IMR-90 (cell line): ENCODE measurements at regions not wholly inside any gene's neighbourhood (a gene's known extent, or its start where the extent isn't known, plus 50 kb on each side); places are given as distances from the start of the nearest gene placed in this dataset.

Experiments
- ATAC-seq: fragments of 200-7000 bp; cut with Tn5 transposase; 2 replicates; pipeline ENCODE4 v1.9.1; 2020; ENCODE audit warnings: low read depth, mild to moderate bottlenecking, moderate library complexity
- BruUV-seq: library from RNA; stranded (reverse); fragments of 400-500 nt; replicated peaks from 2 replicates; lab custom pipeline; 2021; lab: Mats Ljungman, UMichigan
- CTCF ChIA-PET: fragments of 300-600 bp; formaldehyde crosslinking; extraction: SDS; loops from one replicate; lab custom pipeline; 2021; ENCODE audit warnings: antibody characterized with exemption; lab: Yijun Ruan, JAX
- POLR2A ChIA-PET: fragments of 300-600 bp; sonication (Branson Sonifier 250); formaldehyde crosslinking; loops from one replicate; lab custom pipeline; 2022; ENCODE audit warnings: antibody characterized with exemption; ENCODE audit not compliant: unreplicated experiment; lab: Charles Lee
- DNase-seq: peaks from one replicate; pipeline ENCODE4 v3.0.0; 2013
- H2AFZ ChIP-seq: replicated peaks from 2 replicates; pipeline ENCODE3; 2013; ENCODE audit warnings: low read length, mild to moderate bottlenecking; ENCODE audit not compliant: poor library complexity
- H2AK5ac ChIP-seq: 2 replicates; pipeline ENCODE4 v1.6.1; 2013; ENCODE audit warnings: low read depth, low read length, inconsistent platforms
- H2AK9ac ChIP-seq: replicated peaks from 2 replicates; pipeline ENCODE3; 2013; ENCODE audit warnings: mild to moderate bottlenecking, low read depth, low read length, moderate library complexity; ENCODE audit not compliant: poor library complexity
- H2BK120ac ChIP-seq: 2 replicates; pipeline ENCODE4 v1.6.1; 2013; ENCODE audit warnings: low read depth, low read length, inconsistent platforms
- H2BK15ac ChIP-seq: 3 replicates; pipeline ENCODE4 v1.6.1; 2013; ENCODE audit warnings: low read depth, low read length, inconsistent platforms
- H2BK20ac ChIP-seq: 2 replicates; pipeline ENCODE4 v1.6.1; 2013; ENCODE audit warnings: low read depth, mild to moderate bottlenecking, inconsistent platforms, low read length, moderate library complexity
- H2BK5ac ChIP-seq: 2 replicates; pipeline ENCODE4 v1.6.1; 2013; ENCODE audit warnings: mild to moderate bottlenecking, low read depth, low read length, inconsistent platforms; ENCODE audit not compliant: poor library complexity, severe bottlenecking
- H3K14ac ChIP-seq: replicated peaks from 2 replicates; pipeline ENCODE4 v1.6.1; 2013; ENCODE audit warnings: low read depth, low read length, inconsistent platforms
- H3K18ac ChIP-seq: 2 replicates; pipeline ENCODE4 v1.6.1; 2013; ENCODE audit warnings: low read depth, low read length, control low read depth
- H3K23ac ChIP-seq: 2 replicates; pipeline ENCODE4 v1.6.1; 2013; ENCODE audit warnings: low read depth, low read length, inconsistent platforms
- H3K27ac ChIP-seq: 2 replicates; pipeline ENCODE4 v1.5.1; 2013; ENCODE audit warnings: mild to moderate bottlenecking, control low read depth, low read length; ENCODE audit not compliant: insufficient read depth
- H3K27me3 ChIP-seq: 2 replicates; pipeline ENCODE4 v1.6.1; 2013; ENCODE audit warnings: low read length; ENCODE audit not compliant: control insufficient read depth, insufficient read depth
- H3K36me3 ChIP-seq: 2 replicates; pipeline ENCODE4 v1.6.1; 2013; ENCODE audit warnings: low read length, mixed read lengths; ENCODE audit not compliant: control insufficient read depth, insufficient read depth
- H3K4ac ChIP-seq: 2 replicates; pipeline ENCODE4 v1.6.1; 2013; ENCODE audit warnings: low read depth, low read length, inconsistent platforms
- H3K4me1 ChIP-seq: 2 replicates; pipeline ENCODE4 v1.6.1; 2013; ENCODE audit warnings: low read length, mixed read lengths; ENCODE audit not compliant: control insufficient read depth, insufficient read depth
- H3K4me2 ChIP-seq: 2 replicates; pipeline ENCODE4 v1.6.1; 2013; ENCODE audit warnings: low read depth, mild to moderate bottlenecking, control low read depth, low read length, moderate library complexity
- H3K4me3 ChIP-seq: 2 replicates; pipeline ENCODE4 v1.5.1; 2013; ENCODE audit warnings: low read depth, mild to moderate bottlenecking, control low read depth, low read length, moderate library complexity; ENCODE audit not compliant: insufficient read depth
- H3K56ac ChIP-seq: 2 replicates; pipeline ENCODE4 v1.6.1; 2013; ENCODE audit warnings: low read length, inconsistent platforms; ENCODE audit not compliant: insufficient read depth; ENCODE audit errors: extremely low read depth
- H3K79me1 ChIP-seq, 2 experiments: 2 replicates each; pipeline ENCODE4 v1.6.1; 2013; ENCODE audit warnings: low read length in 2 of 2, inconsistent platforms in 1 of 2, low read depth in 1 of 2
- H3K9ac ChIP-seq: 2 replicates; pipeline ENCODE4 v1.6.1; 2013; ENCODE audit warnings: low read depth, low read length, control low read depth
- H3K9me1 ChIP-seq: 2 replicates; pipeline ENCODE4 v1.6.1; 2013; ENCODE audit warnings: low read length, inconsistent platforms; ENCODE audit not compliant: insufficient read depth
- H3K9me3 ChIP-seq: 2 replicates; pipeline ENCODE4 v1.6.1; 2013; ENCODE audit warnings: low read length; ENCODE audit not compliant: control insufficient read depth, insufficient read depth
- H4K20me1 ChIP-seq: 2 replicates; pipeline ENCODE4 v1.6.1; 2013; ENCODE audit warnings: low read length, inconsistent platforms; ENCODE audit not compliant: insufficient read depth
- H4K5ac ChIP-seq: 2 replicates; pipeline ENCODE4 v1.6.1; 2013; ENCODE audit warnings: mild to moderate bottlenecking, low read depth, low read length, control low read depth
- H4K8ac ChIP-seq, 2 experiments: 2 replicates each; pipeline ENCODE4 v1.6.1; 2013; ENCODE audit warnings: low read depth in 2 of 2, low read length in 2 of 2, control low read depth in 1 of 2, inconsistent platforms in 1 of 2
- H4K91ac ChIP-seq: 2 replicates; pipeline ENCODE4 v1.6.1; 2013; ENCODE audit warnings: low read depth, low read length, inconsistent platforms; ENCODE audit not compliant: insufficient read depth
- BHLHE40 ChIP-seq: fragments of 150-350 bp; IDR thresholded peaks from 2 replicates; pipeline ENCODE4 v1.6.1; 2016; ENCODE audit warnings: mild to moderate bottlenecking, low read depth, low read length
- CHD1 ChIP-seq: IDR thresholded peaks from 2 replicates; pipeline ENCODE4 v1.6.1; 2012; ENCODE audit warnings: low read depth, low read length, improper control_type of control experiment
- CTCF ChIP-seq: conservative IDR thresholded peaks from 2 replicates; pipeline ENCODE4 v1.5.1; 2012; ENCODE audit warnings: mild to moderate bottlenecking, low read depth, low read length, improper control_type of control experiment
- NFE2L2 ChIP-seq: fragments of 150-350 bp; IDR thresholded peaks from 2 replicates; pipeline ENCODE4 v1.6.1; 2016; ENCODE audit warnings: low read depth, mild to moderate bottlenecking, low read length
- POLR2A ChIP-seq: IDR thresholded peaks from 2 replicates; pipeline ENCODE4 v1.6.1; 2012; ENCODE audit warnings: mild to moderate bottlenecking, low read depth, low read length
- RAD21 ChIP-seq: IDR thresholded peaks from 2 replicates; pipeline ENCODE4 v1.6.1; 2012; ENCODE audit warnings: low read length, improper control_type of control experiment
- USF2 ChIP-seq: fragments of 150-350 bp; IDR thresholded peaks from 2 replicates; pipeline ENCODE4 v1.6.1; 2017; ENCODE audit warnings: mild to moderate bottlenecking, antibody characterized with exemption, low read length, low read depth
- WGBS, 2 experiments: methylation state at CpG; one replicate each; pipeline versions ENCODE4 v1.1.5 to v1.1.7; 2013; ENCODE audit warnings: missing lambda C conversion rate in 2 of 2; ENCODE audit not compliant: insufficient read length in 1 of 2; ENCODE audit errors: extremely low coverage in 2 of 2; 5-methylcytosine and 5-hydroxymethylcytosine counted together
- dilution Hi-C: fragments of 300-500 bp; cut with HindIII; formaldehyde crosslinking; loops from one replicate; pipeline ENCODE4 v1.14.3; 2018; ENCODE audit warnings: low sequenced_read_pairs; ENCODE audit not compliant: unreplicated experiment
- in situ Hi-C: fragments of 300-500 bp; cut with MboI; formaldehyde crosslinking; loops from 3 replicates; pipeline ENCODE4 v1.14.3; 2019; ENCODE audit warnings: low sequenced_read_pairs, inconsistent platforms, mixed read lengths
- intact Hi-C: fragments of 100-400 bp; cut with micrococcal nuclease; formaldehyde crosslinking; loops from 2 replicates; pipeline ENCODE4 v1.10.0; 2022

- no peak overlapping the region for H3K56ac ChIP-seq
- H2AFZ ChIP-seq = no peak overlapping the region
- H3K9me3 ChIP-seq = no peaks in the 10 kb centered on the region
- no peaks in the 10 kb centered on the region for H3K79me1 ChIP-seq
- DNase-seq (no peak), ATAC-seq (no peak)
- 50% methylated on average over 2 of the region's 11 CpGs; no CpG with 5 or more reads in 1 of the 2 experiments for WGBS, 2 experiments
- CTCF ChIA-PET = interaction anchor here (1.2 kb wide), 1 partner anchor 80 kb away, joined by 5 read pairs; no protein-coding TSS in a partner anchor
- BruUV-seq = no TSS peak
- POLR2A ChIA-PET = no interaction called here
- H3K9ac ChIP-seq = no peak overlapping the region
- no peak overlapping the region for H4K8ac ChIP-seq
- H3K4ac ChIP-seq = no peak overlapping the region
- in situ Hi-C loops = no loop called here
- no peak overlapping the region for H2BK5ac ChIP-seq
- no peak overlapping the region for H3K18ac ChIP-seq
- no peak overlapping the region for H2BK20ac ChIP-seq
- no peak overlapping the region for H3K27ac ChIP-seq
- peaks cover 7% of the 10 kb centered on the region for H3K27me3 ChIP-seq
- no peaks in the 10 kb centered on the region for H3K36me3 ChIP-seq
- no peak overlapping the region for H2AK9ac ChIP-seq
- intact Hi-C loops = loop anchor here (5.0 to 10.0 kb wide), 3 partner anchors 34 to 284 kb away; no protein-coding TSS in a partner anchor
- no peak overlapping the region for H2BK15ac ChIP-seq
- no peaks in the 10 kb centered on the region for H4K20me1 ChIP-seq
- dilution Hi-C loops = no loop called here
- H4K5ac ChIP-seq = no peak overlapping the region
- H3K4me2 ChIP-seq = no peak overlapping the region
- H3K14ac ChIP-seq = no peak overlapping the region
- H3K4me3 ChIP-seq = no peak overlapping the region
- no peak overlapping the region for H2AK5ac ChIP-seq
- no peaks in the 10 kb centered on the region for H3K4me1 ChIP-seq
- H3K23ac ChIP-seq = no peak overlapping the region
- H3K9me1 ChIP-seq = no peaks in the 10 kb centered on the region
- H4K91ac ChIP-seq = no peak overlapping the region
- no peak for TF ChIP-seq POLR2A
- TF ChIP-seq CHD1 = no peak
- no peak for TF ChIP-seq BHLHE40
- no peak for TF ChIP-seq NFE2L2
- no peak for TF ChIP-seq CTCF
- no peak for TF ChIP-seq RAD21
- TF ChIP-seq USF2 = no peak
- H2BK120ac ChIP-seq = no peak overlapping the region
These were observed 101.9 kb downstream of the GGTLC2 start for GRCh38 chr22:22746061-22746962.
